HepG2 (cell line): ENCODE measurements at regions not wholly inside any gene's neighbourhood (a gene's known extent, or its start where the extent isn't known, plus 50 kb on each side); places are given as distances from the start of the nearest gene placed in this dataset.

Experiments used
- CTCF ChIP-seq: sonication (generic); formaldehyde crosslinking; IDR thresholded peaks from 2 replicates; pipeline ENCODE4 v1.5.0; 2020; ENCODE audit warnings: mild to moderate bottlenecking, missing genetic modification reagents, moderate library complexity
- EHMT2 ChIP-seq: fragments of 200-600 bp; sonication (generic); IDR thresholded peaks from 2 replicates; pipeline ENCODE4 v1.7.0; 2017; ENCODE audit warnings: antibody characterized with exemption, low read depth, low read length, borderline replicate concordance
- HCFC1 ChIP-seq: fragments of 150-350 bp; IDR thresholded peaks from 2 replicates; pipeline ENCODE4 v1.6.1; 2014; ENCODE audit warnings: low read depth, low read length
- MYC ChIP-seq: sonication (generic); formaldehyde crosslinking; IDR thresholded peaks from 2 replicates; pipeline ENCODE4 v1.9.0; 2021; ENCODE audit warnings: missing genetic modification reagents, borderline replicate concordance
- PBX2 ChIP-seq: IDR thresholded peaks from 2 replicates; pipeline ENCODE4 v1.6.1; 2016; ENCODE audit warnings: control low read depth
- PREB ChIP-seq: sonication (generic); formaldehyde crosslinking; IDR thresholded peaks from 2 replicates; pipeline ENCODE4 v1.4.0; 2020; ENCODE audit warnings: missing genetic modification reagents
- SUZ12 ChIP-seq: fragments of 150-350 bp; IDR thresholded peaks from 2 replicates; pipeline ENCODE4 v1.6.1; 2014; ENCODE audit warnings: low read depth, low read length
- ZNF121 ChIP-seq: sonication (generic); formaldehyde crosslinking; IDR thresholded peaks from 2 replicates; pipeline ENCODE4 v1.5.0; 2020; ENCODE audit warnings: mild to moderate bottlenecking, missing genetic modification reagents
- ZNF232 ChIP-seq: sonication (generic); formaldehyde crosslinking; IDR thresholded peaks from 2 replicates; pipeline ENCODE4 v1.4.0; 2020; ENCODE audit warnings: missing genetic modification reagents, borderline replicate concordance
- ZNF362 ChIP-seq: sonication (generic); formaldehyde crosslinking; IDR thresholded peaks from 2 replicates; pipeline ENCODE4 v1.4.0; 2020; ENCODE audit warnings: missing genetic modification reagents, mild to moderate bottlenecking, borderline replicate concordance
- ZNF503 ChIP-seq: sonication (generic); formaldehyde crosslinking; IDR thresholded peaks from 2 replicates; pipeline ENCODE4 v1.4.0; 2020; ENCODE audit warnings: missing genetic modification reagents
- TF ChIP-seq, protein P1 (sequence below): sonication (generic); formaldehyde crosslinking; IDR thresholded peaks from 2 replicates; pipeline ENCODE4 v1.9.0; 2021; ENCODE audit warnings: missing genetic modification reagents, borderline replicate concordance
- TF ChIP-seq, protein P2 (sequence below): sonication (generic); formaldehyde crosslinking; IDR thresholded peaks from 2 replicates; pipeline ENCODE4 v1.4.0; 2020; ENCODE audit warnings: missing genetic modification reagents

- TF ChIP-seq MYC (CRISPR knock-in tag) (no peak), ZNF362 (CRISPR knock-in tag) (no peak), SUZ12 (no peak), PBX2 (CRISPR knock-in tag) (no peak), ZNF232 (CRISPR knock-in tag) (no peak), HCFC1 (no peak), PREB (CRISPR knock-in tag) (no peak), CTCF (CRISPR knock-in tag) (no peak), ZNF503 (no peak), EHMT2 (no peak), ZNF121 (CRISPR knock-in tag) (no peak)
- TF ChIP-seq, protein P1, sequence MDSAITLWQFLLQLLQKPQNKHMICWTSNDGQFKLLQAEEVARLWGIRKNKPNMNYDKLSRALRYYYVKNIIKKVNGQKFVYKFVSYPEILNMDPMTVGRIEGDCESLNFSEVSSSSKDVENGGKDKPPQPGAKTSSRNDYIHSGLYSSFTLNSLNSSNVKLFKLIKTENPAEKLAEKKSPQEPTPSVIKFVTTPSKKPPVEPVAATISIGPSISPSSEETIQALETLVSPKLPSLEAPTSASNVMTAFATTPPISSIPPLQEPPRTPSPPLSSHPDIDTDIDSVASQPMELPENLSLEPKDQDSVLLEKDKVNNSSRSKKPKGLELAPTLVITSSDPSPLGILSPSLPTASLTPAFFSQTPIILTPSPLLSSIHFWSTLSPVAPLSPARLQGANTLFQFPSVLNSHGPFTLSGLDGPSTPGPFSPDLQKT (CRISPR knock-in tag) = no peak
- TF ChIP-seq, protein P2, sequence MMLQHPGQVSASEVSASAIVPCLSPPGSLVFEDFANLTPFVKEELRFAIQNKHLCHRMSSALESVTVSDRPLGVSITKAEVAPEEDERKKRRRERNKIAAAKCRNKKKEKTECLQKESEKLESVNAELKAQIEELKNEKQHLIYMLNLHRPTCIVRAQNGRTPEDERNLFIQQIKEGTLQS = no peak
Observed at GRCh38 chr3:192991356-192991755, 73.7 kb upstream of the MB21D2 start.
